ENCODE measurements at regions not wholly inside any gene's neighbourhood (a gene's known extent, or its start where the extent isn't known, plus 50 kb on each side); places are given as distances from the start of the nearest gene placed in this dataset.
"Not testable (repeated sequence)": the region's sequence is repeated elsewhere in the genome, so short reads cannot be mapped to it uniquely, and the experiment has no call there.

DNA sequence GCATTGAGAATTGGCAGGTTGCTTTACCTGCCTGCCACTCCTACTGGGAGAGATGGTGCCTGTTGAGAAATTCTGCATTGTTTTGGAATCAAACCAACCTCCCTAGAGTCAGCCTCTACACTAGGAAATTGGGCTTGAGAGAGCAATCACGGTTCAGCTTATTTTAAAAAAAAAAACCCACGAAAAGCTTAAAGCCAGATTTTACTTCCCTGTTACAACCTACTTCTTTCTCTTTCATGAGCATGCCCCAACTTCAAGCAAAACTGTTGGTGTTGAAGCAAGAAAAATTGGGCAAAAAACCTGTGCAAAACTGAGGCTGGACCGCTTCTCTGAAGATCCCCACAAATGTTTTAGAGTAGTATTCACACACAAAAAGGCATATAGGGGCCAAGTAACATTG is 134.6 kb upstream of the ZEB2 start:
- H3K9me3 Mint-ChIP-seq = no peaks in the 10 kb centered on the region
- peaks cover 1% of the 10 kb centered on the region for H3K27me3 Mint-ChIP-seq
- CTCF ChIA-PET = interaction anchor here (0.6 kb wide), 1 partner anchor 102 kb away, joined by 3 read pairs; no protein-coding TSS in a partner anchor
- POLR2A ChIA-PET = no interaction called here
- no peak overlapping the region for H3K4me3 Mint-ChIP-seq
- H3K27ac Mint-ChIP-seq = no peak overlapping the region
- peaks cover under 1% of the 10 kb centered on the region for H3K4me1 Mint-ChIP-seq
- DNase-seq = no peak
- H3K36me3 Mint-ChIP-seq (ENCODE audit: low read depth) = no peaks in the 10 kb centered on the region

DNA sequence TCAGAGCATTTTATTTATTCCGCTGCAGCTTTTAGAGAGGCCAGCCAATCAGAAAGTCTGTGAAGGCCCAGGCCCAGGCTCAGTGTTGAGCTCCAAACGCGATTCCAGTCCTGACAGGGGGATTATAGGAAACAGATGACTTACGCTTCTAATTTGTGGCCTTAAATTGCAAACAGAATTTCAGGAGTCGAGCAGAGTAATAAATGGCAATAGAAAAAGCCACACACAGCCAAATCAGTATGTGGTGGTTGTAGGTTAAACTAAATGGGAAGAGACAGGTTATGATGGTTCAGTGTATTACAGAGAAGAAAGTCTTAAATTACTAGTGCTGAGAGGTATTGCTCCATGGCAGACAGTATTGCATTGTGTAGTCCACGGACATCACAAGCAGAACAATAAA is 131.0 kb upstream of the ZEB2 start:
- Mint-ChIP-seq H3K4me3 (no peak overlapping the region), H3K4me1 (no peaks in the 10 kb centered on the region), H3K9me3 (no peaks in the 10 kb centered on the region), H3K27me3 (peaks cover 4% of the 10 kb centered on the region), H3K36me3 (ENCODE audit: low read depth) (no peaks in the 10 kb centered on the region), H3K27ac (no peak overlapping the region)
- POLR2A ChIA-PET = no interaction called here
- CTCF ChIA-PET = no interaction called here
- no peak for DNase-seq

DNA sequence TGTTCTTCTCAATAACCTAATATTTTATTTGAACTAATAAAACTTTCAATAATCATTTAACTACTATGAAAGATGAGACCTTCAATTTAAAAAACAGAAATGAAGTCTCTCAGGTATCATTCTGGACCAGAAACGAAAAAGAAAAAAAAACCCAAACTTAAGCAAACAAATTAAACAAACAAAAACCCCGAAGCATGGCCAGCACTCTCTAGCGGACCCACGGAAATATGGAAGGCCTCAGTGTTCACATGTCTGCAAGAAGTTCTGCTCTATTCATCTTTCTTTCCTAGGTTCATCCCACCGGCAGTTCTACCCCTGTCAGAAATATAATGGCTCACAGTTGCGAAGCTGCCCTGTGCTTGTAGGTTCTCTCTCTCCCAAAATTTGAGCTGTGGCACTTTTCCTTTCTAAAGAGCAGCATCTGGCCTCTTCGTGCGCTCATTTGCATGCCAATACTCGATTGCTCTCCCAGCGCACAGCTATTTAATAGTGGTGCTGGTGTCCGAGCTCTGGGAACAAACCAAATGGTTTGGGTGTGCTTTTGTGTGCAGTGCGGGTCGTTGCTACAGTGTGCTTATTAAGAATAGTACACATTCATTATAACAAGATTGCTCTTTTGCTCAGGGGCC is 129.0 kb upstream of the ZEB2 start:
- no peaks in the 10 kb centered on the region for H3K4me1 Mint-ChIP-seq
- no peak overlapping the region for H3K4me3 Mint-ChIP-seq
- H3K9me3 Mint-ChIP-seq = no peaks in the 10 kb centered on the region
- ChIA-PET POLR2A (no interaction called here), CTCF (no interaction called here)
- H3K27me3 Mint-ChIP-seq = peaks cover 4% of the 10 kb centered on the region
- DNase-seq = no peak
- H3K27ac Mint-ChIP-seq = no peak overlapping the region
- no peaks in the 10 kb centered on the region for H3K36me3 Mint-ChIP-seq (ENCODE audit: low read depth)

DNA sequence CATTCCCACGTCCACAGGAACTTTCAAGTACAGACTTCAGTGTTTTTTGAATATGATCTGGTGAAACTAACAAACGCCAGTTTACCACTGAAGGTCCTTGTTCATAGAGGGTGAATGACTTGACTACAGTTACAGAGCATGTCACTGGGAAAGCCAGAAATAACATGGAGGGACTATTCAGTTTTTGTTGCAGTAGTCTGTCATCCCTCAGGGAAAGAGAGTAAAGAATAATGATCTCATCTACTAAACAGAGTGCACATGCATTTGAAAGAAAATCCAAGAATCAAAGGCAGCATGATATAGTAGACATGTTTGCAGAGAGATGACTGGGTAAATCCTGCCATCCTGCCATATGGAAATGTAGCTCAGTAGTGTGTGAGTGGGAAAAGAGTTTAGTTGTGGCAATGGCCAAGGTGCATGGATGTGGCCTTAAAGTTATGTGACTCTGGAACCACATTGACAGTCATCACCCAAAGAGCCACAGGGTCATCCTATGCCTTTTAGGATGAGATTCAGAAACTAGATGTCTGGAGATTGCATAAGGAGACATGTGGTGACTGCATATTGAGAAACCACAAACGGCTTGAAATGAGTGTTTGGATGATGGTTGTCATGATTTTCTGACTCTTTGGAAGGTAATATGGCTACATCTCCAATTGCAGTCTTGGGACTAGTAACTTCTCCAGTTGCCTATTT is 125.3 kb upstream of the ZEB2 start:
- Mint-ChIP-seq H3K27ac (no peak overlapping the region), H3K27me3 (peaks cover 19% of the 10 kb centered on the region), H3K36me3 (ENCODE audit: low read depth) (no peaks in the 10 kb centered on the region), H3K4me1 (no peaks in the 10 kb centered on the region), H3K4me3 (no peak overlapping the region), H3K9me3 (no peaks in the 10 kb centered on the region)
- ChIA-PET CTCF (no interaction called here), POLR2A (no interaction called here)
- DNase-seq = no peak

DNA sequence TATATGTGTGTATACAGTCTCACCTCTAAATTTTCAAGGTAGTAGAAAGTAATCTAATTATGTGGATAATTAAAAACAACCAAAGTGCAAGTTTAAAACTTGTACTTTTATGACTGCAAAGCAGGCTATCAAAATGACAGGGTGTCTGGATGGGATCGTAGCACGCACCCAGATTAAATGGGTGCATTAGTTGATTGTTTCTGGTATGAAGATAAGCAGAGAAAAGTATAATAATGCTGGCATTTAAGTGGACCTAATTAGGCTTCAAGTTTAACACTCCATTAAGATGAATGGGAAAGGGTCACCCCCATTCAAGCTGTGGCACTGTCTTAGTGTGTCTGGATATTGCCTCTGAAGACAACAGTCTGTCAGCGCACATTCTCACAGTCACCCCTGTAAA is 124.6 kb upstream of the ZEB2 start:
- Mint-ChIP-seq H3K4me1 (no peaks in the 10 kb centered on the region), H3K4me3 (no peak overlapping the region), H3K36me3 (ENCODE audit: low read depth) (no peaks in the 10 kb centered on the region), H3K9me3 (no peaks in the 10 kb centered on the region), H3K27ac (no peak overlapping the region), H3K27me3 (peaks cover 19% of the 10 kb centered on the region)
- no peak for DNase-seq
- CTCF ChIA-PET = no interaction called here
- POLR2A ChIA-PET = no interaction called here

DNA sequence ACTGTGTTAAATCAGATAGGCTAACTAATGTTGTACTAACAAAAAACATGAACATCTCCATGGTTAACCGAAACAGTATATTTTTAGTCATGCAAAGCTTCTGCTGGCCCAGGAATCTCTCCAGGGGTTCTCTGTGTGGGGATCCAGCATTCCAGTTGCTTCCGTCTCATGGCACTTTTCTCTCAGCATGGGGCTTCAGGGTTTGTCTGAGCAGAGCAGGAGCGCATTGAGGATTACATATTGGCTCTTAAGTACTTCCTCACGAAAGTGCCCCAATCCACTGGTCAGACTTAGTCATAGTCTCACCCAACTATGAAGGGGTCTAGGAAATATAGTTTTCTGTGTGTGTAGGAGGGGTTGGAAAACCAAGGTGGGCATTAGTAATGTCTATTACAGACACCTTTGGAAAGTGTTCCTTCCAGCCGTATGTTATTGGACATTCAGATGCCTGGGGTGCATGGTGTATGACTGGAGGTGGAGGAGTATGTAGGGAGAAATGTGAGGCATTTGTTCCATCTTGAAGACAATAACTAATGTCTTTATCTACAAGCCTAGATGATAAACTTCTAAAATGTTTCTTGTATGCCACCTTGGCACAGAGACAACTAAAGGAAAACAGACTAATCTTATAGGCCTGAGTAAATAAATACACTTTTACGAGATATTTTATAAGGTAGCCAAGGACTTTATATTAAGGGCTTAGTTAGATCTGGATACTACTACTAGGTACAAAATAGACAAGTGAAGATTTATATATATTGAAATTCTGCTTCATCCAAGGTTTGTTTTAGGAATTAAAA is 123.8 kb upstream of the ZEB2 start:
- no peaks in the 10 kb centered on the region for H3K36me3 Mint-ChIP-seq (ENCODE audit: low read depth)
- H3K9me3 Mint-ChIP-seq = no peaks in the 10 kb centered on the region
- CTCF ChIA-PET = no interaction called here
- no peak overlapping the region for H3K4me3 Mint-ChIP-seq
- peaks cover 19% of the 10 kb centered on the region for H3K27me3 Mint-ChIP-seq
- no peaks in the 10 kb centered on the region for H3K4me1 Mint-ChIP-seq
- H3K27ac Mint-ChIP-seq = no peak overlapping the region
- POLR2A ChIA-PET = no interaction called here
- DNase-seq = no peak

DNA sequence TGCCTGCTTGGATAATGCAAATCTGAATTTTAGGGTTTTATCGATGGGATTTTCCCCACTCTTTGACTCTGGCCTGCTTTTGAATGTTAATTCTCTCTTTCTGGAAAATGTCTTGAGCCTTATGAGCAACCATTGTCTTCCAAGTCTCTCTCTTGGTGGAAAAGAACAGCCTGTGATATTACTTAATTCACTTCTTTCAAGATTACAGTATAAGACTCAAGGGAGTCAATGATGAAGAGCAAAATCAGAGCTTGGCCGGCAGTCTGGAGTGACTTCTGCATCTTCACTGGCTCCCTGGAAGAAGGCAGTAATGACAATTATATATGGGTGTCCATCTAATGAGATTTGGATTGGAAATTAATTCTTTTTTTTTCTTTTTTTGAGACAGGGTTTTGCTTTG is 122.9 kb upstream of the ZEB2 start:
- DNase-seq = no peak
- CTCF ChIA-PET = no interaction called here
- H3K27ac Mint-ChIP-seq = no peak overlapping the region
- no peaks in the 10 kb centered on the region for H3K36me3 Mint-ChIP-seq (ENCODE audit: low read depth)
- no peaks in the 10 kb centered on the region for H3K4me1 Mint-ChIP-seq
- H3K4me3 Mint-ChIP-seq = no peak overlapping the region
- peaks cover 19% of the 10 kb centered on the region for H3K27me3 Mint-ChIP-seq
- POLR2A ChIA-PET = no interaction called here
- H3K9me3 Mint-ChIP-seq = no peaks in the 10 kb centered on the region

DNA sequence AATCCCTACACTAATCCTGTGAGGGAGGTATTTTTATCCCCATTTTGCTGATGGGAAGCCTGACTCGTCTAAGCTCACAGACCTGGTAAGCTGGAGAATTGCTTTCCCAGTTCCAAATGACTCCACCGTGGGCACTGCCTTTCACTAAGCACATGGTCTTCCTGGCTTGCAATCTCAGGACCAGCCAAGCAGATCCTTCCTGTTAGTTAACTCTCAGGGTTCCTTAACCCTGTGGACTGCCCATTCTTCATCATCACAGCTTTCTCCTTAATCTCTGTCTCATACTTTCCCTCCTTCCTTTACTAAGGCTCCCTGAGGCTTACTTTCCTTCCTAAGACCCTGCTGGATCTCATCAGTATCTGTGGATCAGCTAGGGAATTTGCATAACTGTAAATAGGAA is 122.2 kb upstream of the ZEB2 start:
- H3K4me3 Mint-ChIP-seq = no peak overlapping the region
- no peak overlapping the region for H3K27ac Mint-ChIP-seq
- POLR2A ChIA-PET = no interaction called here
- CTCF ChIA-PET = no interaction called here
- DNase-seq = no peak
- no peaks in the 10 kb centered on the region for H3K4me1 Mint-ChIP-seq
- peaks cover 2% of the 10 kb centered on the region for H3K9me3 Mint-ChIP-seq
- H3K27me3 Mint-ChIP-seq = peaks cover 22% of the 10 kb centered on the region
- H3K36me3 Mint-ChIP-seq (ENCODE audit: low read depth) = no peaks in the 10 kb centered on the region

DNA sequence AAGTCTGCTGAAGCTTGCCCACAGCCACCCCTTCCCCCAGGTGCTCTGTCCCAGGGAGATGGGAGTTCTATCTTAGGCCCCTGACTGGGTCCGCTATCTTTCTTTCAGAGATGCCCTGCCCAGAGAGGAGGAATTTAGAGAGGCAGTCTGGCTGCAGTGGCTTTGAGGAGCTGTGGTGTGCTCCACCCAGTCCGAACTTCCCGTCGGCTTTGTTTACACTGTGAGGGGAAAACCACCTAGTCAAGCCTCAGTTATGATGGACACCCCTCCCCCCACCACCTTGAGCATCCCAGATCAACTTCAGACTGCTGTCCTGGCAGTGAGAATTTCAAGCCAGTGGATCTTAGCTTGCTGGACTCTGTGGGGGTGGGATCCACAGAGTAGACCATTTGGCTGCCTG is 118.3 kb upstream of the ZEB2 start:
- H3K4me3 Mint-ChIP-seq; POLR2A ChIA-PET; H3K27ac Mint-ChIP-seq; CTCF ChIA-PET; H3K4me1 Mint-ChIP-seq; DNase-seq; H3K36me3 Mint-ChIP-seq (ENCODE audit: low read depth): not testable (repeated sequence)
- Mint-ChIP-seq H3K9me3 (peaks cover 12% of the 10 kb centered on the region), H3K27me3 (peaks cover 40% of the 10 kb centered on the region)

DNA sequence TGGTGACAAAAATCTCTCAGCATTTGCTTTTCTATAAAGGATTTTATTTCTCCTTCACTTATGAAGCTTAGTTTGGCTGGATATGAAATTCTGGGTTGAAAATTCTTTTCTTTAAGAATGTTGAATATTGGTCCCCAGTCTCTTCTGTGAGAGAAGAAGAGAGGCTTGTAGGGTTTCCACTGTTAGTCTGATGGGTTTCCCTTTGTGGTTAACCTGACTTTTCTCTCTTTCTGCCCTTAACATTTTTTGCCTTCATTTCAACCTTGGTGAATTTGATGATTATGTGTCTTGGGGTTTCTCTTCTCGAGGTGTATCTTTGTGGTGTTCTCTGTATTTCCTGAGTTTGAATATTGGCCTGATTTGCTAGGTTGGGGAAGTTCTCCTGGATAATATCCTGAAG is 116.9 kb upstream of the ZEB2 start:
- H3K36me3 Mint-ChIP-seq (ENCODE audit: low read depth); POLR2A ChIA-PET; H3K4me3 Mint-ChIP-seq; DNase-seq; H3K4me1 Mint-ChIP-seq; H3K27ac Mint-ChIP-seq; CTCF ChIA-PET: not testable (repeated sequence)
- Mint-ChIP-seq H3K27me3 (peaks cover 34% of the 10 kb centered on the region), H3K9me3 (peaks cover 12% of the 10 kb centered on the region)

DNA sequence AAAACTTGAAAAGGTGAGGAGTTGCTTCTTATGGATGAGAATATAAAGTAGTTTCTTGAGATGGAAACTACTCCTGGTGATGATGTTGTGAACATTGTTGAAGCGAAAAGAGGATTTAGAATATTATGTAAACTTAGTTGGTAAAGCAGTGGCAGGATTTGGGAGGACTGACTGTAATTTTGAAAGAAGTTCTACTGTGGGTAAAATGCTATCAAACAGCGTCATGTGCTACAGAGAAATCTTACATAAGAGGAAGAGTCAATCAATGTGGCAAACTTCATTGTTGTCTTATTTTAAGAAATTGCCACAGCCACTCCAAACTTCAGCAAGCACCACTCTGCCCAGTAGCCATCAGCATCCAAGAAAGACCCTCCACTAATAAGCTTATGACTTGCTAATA is 112.9 kb upstream of the ZEB2 start:
- ChIA-PET CTCF (no interaction called here), POLR2A (no interaction called here)
- no peak for DNase-seq
- peaks cover 3% of the 10 kb centered on the region for H3K36me3 Mint-ChIP-seq (ENCODE audit: low read depth)
- no peaks in the 10 kb centered on the region for H3K4me1 Mint-ChIP-seq
- peaks cover 12% of the 10 kb centered on the region for H3K9me3 Mint-ChIP-seq
- no peak overlapping the region for H3K4me3 Mint-ChIP-seq
- H3K27ac Mint-ChIP-seq = no peak overlapping the region
- H3K27me3 Mint-ChIP-seq = peaks cover 36% of the 10 kb centered on the region

DNA sequence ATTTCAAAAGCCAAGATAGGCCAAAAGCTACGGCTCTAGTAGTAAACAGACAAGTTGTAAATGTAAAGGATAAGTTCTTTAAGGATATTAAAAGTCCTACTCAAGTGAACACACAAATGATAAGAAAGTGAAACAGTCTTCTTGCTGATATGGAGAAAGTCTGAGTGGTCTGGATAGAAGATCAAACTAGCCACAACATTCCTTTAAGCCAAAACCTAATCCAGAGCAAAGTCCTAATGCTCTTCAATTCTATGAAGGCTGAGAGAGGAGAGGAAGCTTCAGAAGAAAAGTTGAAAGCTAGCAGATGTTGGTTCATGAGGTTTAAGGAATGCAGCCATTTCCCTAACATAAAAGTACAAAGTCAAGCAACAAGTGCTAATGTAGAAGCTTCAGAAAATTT is 111.7 kb upstream of the ZEB2 start:
- Mint-ChIP-seq H3K27ac (no peak overlapping the region), H3K4me1 (no peaks in the 10 kb centered on the region), H3K36me3 (ENCODE audit: low read depth) (peaks cover 3% of the 10 kb centered on the region), H3K27me3 (peaks cover 38% of the 10 kb centered on the region), H3K4me3 (no peak overlapping the region), H3K9me3 (peaks cover 8% of the 10 kb centered on the region)
- ChIA-PET CTCF (no interaction called here), POLR2A (no interaction called here)
- no peak for DNase-seq

DNA sequence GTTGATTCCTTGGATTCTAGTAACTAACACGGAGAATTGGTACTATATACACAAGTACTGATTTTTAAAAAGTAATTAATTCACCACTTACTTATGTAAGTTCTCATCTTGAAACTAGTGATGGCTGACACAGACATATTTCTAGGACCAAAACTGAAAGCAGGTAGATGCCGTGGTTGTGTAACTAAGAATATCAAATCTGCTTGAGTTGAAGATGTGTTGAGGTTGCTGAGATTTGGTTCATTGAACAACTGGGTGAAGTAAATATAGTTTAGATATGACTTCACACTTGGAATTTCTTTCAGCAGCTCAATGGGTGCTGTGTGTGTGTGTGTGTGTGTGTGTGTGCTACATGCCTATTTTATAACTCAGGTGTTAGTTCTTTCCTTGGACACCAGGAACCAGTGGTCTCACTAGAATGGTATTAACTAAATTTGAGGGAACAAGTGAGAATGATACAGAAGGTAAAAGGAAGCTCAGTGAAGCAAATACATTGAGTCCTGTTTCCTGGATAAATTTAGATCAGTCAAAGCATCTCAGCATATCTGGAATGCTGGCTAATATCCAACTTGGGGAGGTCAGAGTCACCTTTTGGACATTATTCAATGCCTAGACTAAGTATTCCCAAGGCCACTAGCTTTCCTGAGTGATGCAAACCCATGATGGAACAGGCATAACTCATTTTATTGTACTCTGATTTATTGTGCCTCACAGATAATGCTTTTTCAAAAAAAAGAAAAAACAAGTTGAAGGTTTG is 110.7 kb upstream of the ZEB2 start:
- peaks cover 2% of the 10 kb centered on the region for H3K9me3 Mint-ChIP-seq

More for the DNA sequence above, 110.7 kb upstream of the ZEB2 start:
- Mint-ChIP-seq H3K4me1 (no peaks in the 10 kb centered on the region), H3K27me3 (peaks cover 32% of the 10 kb centered on the region), H3K4me3 (no peak overlapping the region), H3K36me3 (ENCODE audit: low read depth) (no peaks in the 10 kb centered on the region), H3K27ac (no peak overlapping the region)
- DNase-seq = no peak
- ChIA-PET POLR2A (no interaction called here), CTCF (no interaction called here)
